ENCODE measurements at regions not wholly inside any gene's neighbourhood (a gene's known extent, or its start where the extent isn't known, plus 50 kb on each side); places are given as distances from the start of the nearest gene placed in this dataset.

DNA sequence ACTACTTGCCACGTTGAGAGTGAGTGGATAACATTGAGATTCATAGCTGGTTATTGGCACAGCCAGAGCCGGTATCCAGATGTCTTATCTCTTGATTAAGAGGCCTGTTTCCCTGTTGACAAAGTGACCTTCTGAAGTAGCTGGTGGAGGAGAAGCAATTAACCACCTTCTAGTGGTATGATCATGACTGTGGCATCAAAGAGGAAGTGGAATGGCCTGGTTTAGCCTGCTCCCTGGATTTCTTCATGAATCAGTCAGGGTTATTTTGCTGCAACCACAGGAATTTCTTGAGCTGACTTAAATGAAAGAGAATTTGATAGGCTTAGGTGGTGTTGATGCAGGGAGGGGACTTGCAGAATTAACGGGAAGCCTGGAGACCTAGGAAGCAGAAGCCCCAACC is 398.3 kb downstream of the MFSD1 start:
- Histone ChIP-seq H3K27ac (no peak overlapping the region), H3K4me1 (replicated peaks in 1 of 2) (no peaks in the 10 kb centered on the region), H3K27me3 (no peaks in the 10 kb centered on the region), H3K9me3 (replicated peaks in 1 of 3) (no peaks in the 10 kb centered on the region), H3K4me3 (no peak overlapping the region), H3K36me3 (replicated peaks in 1 of 2) (no peaks in the 10 kb centered on the region)
- no peak for TF ChIP-seq POLR2A (IDR thresholded peaks at IDR 0.05)
- TF ChIP-seq, protein P1, sequence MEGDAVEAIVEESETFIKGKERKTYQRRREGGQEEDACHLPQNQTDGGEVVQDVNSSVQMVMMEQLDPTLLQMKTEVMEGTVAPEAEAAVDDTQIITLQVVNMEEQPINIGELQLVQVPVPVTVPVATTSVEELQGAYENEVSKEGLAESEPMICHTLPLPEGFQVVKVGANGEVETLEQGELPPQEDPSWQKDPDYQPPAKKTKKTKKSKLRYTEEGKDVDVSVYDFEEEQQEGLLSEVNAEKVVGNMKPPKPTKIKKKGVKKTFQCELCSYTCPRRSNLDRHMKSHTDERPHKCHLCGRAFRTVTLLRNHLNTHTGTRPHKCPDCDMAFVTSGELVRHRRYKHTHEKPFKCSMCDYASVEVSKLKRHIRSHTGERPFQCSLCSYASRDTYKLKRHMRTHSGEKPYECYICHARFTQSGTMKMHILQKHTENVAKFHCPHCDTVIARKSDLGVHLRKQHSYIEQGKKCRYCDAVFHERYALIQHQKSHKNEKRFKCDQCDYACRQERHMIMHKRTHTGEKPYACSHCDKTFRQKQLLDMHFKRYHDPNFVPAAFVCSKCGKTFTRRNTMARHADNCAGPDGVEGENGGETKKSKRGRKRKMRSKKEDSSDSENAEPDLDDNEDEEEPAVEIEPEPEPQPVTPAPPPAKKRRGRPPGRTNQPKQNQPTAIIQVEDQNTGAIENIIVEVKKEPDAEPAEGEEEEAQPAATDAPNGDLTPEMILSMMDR (IDR thresholded peaks at IDR 0.05): no peak
- no peak for DNase-seq
- WGBS, 4 donors: 47 to 75% (median 61%) methylated on average over 3 of the region's 3 CpGs
- intact Hi-C loops (cut with DNase I): no loop called here

DNA sequence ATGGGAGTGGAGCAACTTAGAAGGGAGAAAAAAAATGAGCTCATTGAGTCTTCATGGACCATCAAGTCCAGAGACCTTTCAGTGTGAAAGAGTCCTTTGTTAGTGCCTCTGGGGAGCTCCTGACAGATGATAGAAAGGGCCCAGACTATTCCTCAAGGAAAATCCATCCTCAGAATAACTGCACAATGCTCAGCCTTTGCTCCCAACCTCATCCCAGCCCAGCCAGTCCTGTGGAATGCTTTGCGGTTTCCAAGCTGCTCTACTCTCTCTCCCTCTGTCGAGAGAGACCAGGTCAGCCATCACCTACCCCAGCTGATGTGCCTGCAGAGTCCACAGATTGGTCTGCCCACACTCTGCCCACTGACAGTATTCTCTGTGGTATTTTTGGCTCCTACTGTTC is 406.2 kb downstream of the MFSD1 start:
- no peaks in the 10 kb centered on the region for H3K36me3 ChIP-seq (replicated peaks in 1 of 2)
- intact Hi-C loops (cut with DNase I): no loop called here
- no peaks in the 10 kb centered on the region for H3K9me3 ChIP-seq (replicated peaks in 1 of 3)
- no peak overlapping the region for H3K4me3 ChIP-seq
- 63 to 100% (median 73%) methylated on average over 2 of the region's 2 CpGs for WGBS, 4 donors
- H3K27ac ChIP-seq: no peak overlapping the region
- TF ChIP-seq, protein P1 (IDR thresholded peaks at IDR 0.05): no peak
- TF ChIP-seq POLR2A (IDR thresholded peaks at IDR 0.05): no peak
- DNase-seq: no peak
- H3K27me3 ChIP-seq: no peaks in the 10 kb centered on the region
- no peaks in the 10 kb centered on the region for H3K4me1 ChIP-seq (replicated peaks in 1 of 2)

DNA sequence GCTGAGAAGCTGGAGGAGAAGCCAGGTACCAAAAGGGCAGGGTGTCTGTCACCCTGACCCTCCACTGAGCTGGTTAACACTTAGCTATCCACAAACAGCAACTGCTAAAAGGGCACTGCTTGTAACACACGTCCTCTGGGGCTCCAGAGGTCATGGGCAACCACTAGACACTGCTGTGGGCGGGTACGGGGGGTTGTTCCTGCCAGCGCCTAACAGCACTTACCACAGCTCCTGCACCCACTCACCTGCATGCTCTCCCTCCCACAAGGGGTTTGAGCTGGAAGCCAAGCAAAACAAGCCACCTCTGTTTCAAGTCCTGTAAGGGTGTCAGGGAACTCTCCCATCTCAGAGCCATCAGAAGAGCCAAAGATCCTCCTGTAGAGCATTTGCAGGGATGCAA is 407.6 kb downstream of the MFSD1 start:
- H3K9me3 ChIP-seq (replicated peaks in 1 of 3): no peaks in the 10 kb centered on the region
- no peaks in the 10 kb centered on the region for H3K27me3 ChIP-seq
- H3K4me3 ChIP-seq: no peak overlapping the region
- no peaks in the 10 kb centered on the region for H3K4me1 ChIP-seq (replicated peaks in 1 of 2)
- WGBS, 4 donors: 60 to 74% (median 72%) methylated on average over 4 of the region's 4 CpGs; no CpG with 5 or more reads in 1 of the 4 donors
- DNase-seq: no peak
- H3K27ac ChIP-seq: no peak overlapping the region
- TF ChIP-seq POLR2A (IDR thresholded peaks at IDR 0.05): no peak
- TF ChIP-seq, protein P1 (IDR thresholded peaks at IDR 0.05): no peak
- intact Hi-C loops (cut with DNase I): no loop called here
- H3K36me3 ChIP-seq (replicated peaks in 1 of 2): no peaks in the 10 kb centered on the region

DNA sequence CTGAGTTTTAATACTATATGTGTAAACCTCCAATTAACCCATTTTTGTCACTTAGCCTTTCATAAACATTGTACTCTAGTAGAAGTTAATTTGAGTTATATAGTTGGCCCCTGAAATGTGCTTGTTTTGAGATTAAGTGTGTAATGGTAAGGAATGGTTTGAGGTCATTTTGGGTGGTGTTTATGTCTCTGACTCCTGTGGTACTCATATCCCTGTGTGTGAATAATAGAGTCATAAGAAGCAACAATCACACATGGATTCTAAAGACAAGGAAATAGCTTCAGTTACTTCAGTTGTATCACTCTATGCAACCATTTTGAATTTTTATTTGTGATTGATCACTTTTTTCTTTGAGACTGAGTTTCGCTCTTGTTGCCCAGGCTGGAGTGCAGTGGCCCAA is 408.5 kb downstream of the MFSD1 start:
- no peak for TF ChIP-seq POLR2A (IDR thresholded peaks at IDR 0.05)
- TF ChIP-seq, protein P1 (IDR thresholded peaks at IDR 0.05): no peak
- no peaks in the 10 kb centered on the region for H3K4me1 ChIP-seq (replicated peaks in 1 of 2)
- intact Hi-C loops (cut with DNase I): no loop called here
- no peak for DNase-seq
- H3K9me3 ChIP-seq (replicated peaks in 1 of 3): no peaks in the 10 kb centered on the region
- WGBS, 4 donors: 87 to 100% (median 94%) methylated on average over 1 of the region's 1 CpG
- H3K27me3 ChIP-seq: no peaks in the 10 kb centered on the region
- H3K4me3 ChIP-seq: no peak overlapping the region
- H3K27ac ChIP-seq: no peak overlapping the region
- H3K36me3 ChIP-seq (replicated peaks in 1 of 2): no peaks in the 10 kb centered on the region

Measured in adrenal gland (tissue), 9 donors.